Gastroesophageal sphincter (tissue), 3 donors: ENCODE measurements at regions not wholly inside any gene's neighbourhood (a gene's known extent, or its start where the extent isn't known, plus 50 kb on each side); places are given as distances from the start of the nearest gene placed in this dataset.

ENCODE experiments used
- CTCF ChIP-seq, 4 experiments: fragments of 200-600 bp in 2 of 4; fragments of 450-650 bp in 2 of 4; sonication (generic) in 1 of 4; IDR thresholded peaks; one replicate each; pipeline ENCODE4 v1.5.1; 2017 to 2019; ENCODE audit warnings: antibody characterized with exemption in 4 of 4, mild to moderate bottlenecking in 2 of 4, moderate library complexity in 2 of 4
- POLR2A ChIP-seq, 2 donors: fragments of 450-650 bp; IDR thresholded peaks; one replicate each; pipeline ENCODE4 v1.6.1; 2017; ENCODE audit warnings: antibody characterized with exemption in 2 of 2, mild to moderate bottlenecking in 2 of 2, moderate library complexity in 1 of 2
- POLR2AphosphoS5 ChIP-seq: sonication (generic); formaldehyde crosslinking; IDR thresholded peaks from one replicate; pipeline ENCODE4 v1.6.1; 2017; ENCODE audit warnings: antibody characterized with exemption

GRCh38 chr5:103758996-103759395 lies 196.4 kb upstream of the NUDT12 start:
- TF ChIP-seq POLR2A (IDR thresholded peaks at IDR 0.05) = no peak
- TF ChIP-seq POLR2AphosphoS5 = no peak
- TF ChIP-seq CTCF (IDR thresholded peaks at IDR 0.05) = no peak
